GM13977 (cell line): ENCODE measurements at regions not wholly inside any gene's neighbourhood (a gene's known extent, or its start where the extent isn't known, plus 50 kb on each side); places are given as distances from the start of the nearest gene placed in this dataset.
"Not testable (repeated sequence)": the region's sequence is repeated elsewhere in the genome, so short reads cannot be mapped to it uniquely, and the experiment has no call there.

Experiments
- DNase-seq: peaks from one replicate; pipeline ENCODE4 v3.0.0; 2012; ENCODE audit warnings: low spot score
- in situ Hi-C: fragments of 300-500 bp; cut with MboI; formaldehyde crosslinking; loops from one replicate; pipeline ENCODE4 v1.12.0; 2022; ENCODE audit warnings: low sequenced_read_pairs, low pct_unique_long_range_greater_than_20kb, mixed read lengths, inconsistent platforms; ENCODE audit not compliant: unreplicated experiment
- TF ChIP-seq, protein P1 (sequence below): IDR thresholded peaks from 2 replicates; pipeline ENCODE4 v1.5.1; 2012; ENCODE audit warnings: mild to moderate bottlenecking, control low read depth; ENCODE audit not compliant: insufficient read depth; ENCODE audit errors: extremely low read depth, missing control alignments

DNA sequence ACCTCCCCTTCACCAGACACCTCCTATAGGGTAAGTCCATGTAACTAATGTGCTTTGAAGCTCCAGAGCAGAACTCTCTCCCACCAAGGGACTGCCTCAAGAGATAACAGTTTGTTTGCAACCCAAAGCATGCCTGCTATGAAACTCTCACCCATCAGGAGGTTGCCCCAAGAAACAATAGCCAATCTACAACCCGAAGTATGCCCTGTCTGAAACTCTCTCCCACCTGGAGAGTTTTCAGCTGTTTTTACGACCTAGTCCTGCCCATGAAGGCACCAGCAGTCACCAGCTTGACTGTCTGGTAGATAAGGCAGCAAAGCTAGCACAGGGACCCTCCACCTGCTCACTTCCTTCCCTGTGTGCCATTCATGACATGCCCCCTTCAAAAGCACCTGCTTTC lies 533.9 kb upstream of the CRIM1 start:
- in situ Hi-C loops = no loop called here

DNA sequence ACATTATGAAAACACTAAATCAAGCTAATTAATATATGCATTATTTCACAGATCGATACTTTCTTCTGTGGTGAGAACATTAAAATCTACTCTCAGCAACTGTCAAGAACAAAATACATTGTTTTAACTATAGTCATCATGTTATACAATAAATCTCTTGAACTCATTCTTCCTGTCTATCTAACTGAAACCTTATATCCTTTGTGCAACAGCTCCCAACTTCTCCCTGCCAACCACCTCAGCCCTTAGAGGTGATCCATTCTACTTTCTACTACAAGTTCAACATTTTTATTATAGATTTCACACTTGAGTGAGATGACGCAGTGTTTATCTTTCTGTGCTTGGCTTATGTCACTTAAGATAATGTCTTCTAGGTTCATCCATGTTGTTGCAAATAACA lies 535.2 kb upstream of the CRIM1 start:
- TF ChIP-seq, protein P1, sequence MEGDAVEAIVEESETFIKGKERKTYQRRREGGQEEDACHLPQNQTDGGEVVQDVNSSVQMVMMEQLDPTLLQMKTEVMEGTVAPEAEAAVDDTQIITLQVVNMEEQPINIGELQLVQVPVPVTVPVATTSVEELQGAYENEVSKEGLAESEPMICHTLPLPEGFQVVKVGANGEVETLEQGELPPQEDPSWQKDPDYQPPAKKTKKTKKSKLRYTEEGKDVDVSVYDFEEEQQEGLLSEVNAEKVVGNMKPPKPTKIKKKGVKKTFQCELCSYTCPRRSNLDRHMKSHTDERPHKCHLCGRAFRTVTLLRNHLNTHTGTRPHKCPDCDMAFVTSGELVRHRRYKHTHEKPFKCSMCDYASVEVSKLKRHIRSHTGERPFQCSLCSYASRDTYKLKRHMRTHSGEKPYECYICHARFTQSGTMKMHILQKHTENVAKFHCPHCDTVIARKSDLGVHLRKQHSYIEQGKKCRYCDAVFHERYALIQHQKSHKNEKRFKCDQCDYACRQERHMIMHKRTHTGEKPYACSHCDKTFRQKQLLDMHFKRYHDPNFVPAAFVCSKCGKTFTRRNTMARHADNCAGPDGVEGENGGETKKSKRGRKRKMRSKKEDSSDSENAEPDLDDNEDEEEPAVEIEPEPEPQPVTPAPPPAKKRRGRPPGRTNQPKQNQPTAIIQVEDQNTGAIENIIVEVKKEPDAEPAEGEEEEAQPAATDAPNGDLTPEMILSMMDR = no peak
- in situ Hi-C loops = no loop called here
- no peak for DNase-seq

More for the DNA sequence above, 533.9 kb upstream of the CRIM1 start:
- TF ChIP-seq, protein P1 = no peak
- no peak for DNase-seq

DNA sequence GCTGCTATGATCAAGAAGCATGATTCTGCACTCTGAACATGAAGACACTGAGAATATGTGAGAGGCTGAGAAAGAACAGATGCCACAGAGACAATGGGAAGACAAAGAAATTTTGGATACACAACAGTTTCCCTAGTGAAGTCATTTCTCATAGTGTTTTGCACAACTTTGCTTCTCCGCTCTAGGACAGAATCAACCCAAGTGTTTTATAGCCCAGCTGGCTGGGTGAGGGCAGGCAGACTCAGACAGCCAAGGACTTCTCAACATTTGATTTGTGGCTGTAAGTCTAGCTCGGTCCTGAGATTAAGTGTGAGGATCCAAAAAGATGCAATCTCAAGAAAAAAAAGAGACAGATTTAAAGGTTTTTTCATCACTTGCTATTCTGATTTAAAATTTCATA lies 536.5 kb upstream of the CRIM1 start:
- TF ChIP-seq, protein P1 = no peak
- no peak for DNase-seq
- in situ Hi-C loops = no loop called here

DNA sequence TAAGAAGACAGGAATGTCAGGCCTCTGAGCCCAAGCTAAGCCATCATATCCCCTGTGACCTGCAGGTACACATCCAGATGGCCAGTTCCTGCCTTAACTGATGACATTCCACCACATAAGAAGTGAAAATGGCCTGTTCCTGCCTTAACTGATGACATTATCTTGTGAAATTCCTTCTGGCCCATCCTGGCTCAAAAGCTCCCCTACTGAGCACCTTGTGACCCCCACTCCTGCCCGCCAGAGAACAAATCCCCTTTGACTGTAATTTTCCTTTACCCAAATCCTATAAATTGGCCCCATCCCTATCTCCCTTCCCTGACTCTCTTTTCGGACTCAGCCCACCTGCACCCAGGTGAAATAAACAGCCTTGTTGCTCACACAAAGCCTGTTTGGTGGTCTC lies 537.2 kb upstream of the CRIM1 start:
- in situ Hi-C loops, DNase-seq: not testable (repeated sequence)

DNA sequence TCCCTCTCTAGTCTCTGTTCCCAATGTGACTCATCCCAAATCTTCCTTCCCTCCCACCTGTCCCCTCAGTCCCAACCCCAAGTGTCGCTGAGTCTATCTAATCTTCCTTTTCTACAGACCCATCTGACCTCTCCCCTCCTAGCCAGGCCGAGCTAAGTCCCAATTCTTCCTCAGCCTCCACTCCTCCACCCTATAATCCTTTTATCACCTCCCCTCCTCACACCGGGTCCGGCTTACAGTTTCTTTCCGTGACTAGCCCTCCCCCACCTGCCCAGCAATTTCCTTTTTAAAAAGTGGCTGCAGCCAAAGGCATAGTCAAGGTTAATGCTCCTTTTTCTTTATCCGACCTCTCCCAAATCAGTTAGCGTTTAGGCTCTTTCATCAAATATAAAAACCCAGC lies 541.0 kb upstream of the CRIM1 start:
- DNase-seq, in situ Hi-C loops: not testable (repeated sequence)

DNA sequence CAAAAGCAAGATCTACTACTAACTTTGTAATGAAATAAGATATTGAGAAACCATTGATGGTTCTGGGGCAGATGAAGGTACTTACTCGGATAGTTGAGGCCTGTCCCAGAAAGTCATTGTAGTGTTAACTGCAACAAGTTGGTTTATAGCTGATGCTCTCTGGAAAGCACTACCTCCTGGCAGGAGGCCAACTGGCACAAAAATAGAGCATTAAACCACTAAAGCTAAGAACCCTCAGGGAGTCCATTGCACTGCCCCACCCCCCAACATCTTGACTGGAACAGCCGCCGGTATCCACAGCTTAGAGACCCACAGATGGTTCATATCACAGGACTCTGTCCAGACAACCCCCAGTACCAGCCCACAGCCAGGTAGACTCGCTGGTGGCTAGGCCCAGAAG lies 552.5 kb upstream of the CRIM1 start:
- TF ChIP-seq, protein P1 = no peak
- DNase-seq = no peak
- in situ Hi-C loops = no loop called here

GRCh38 chr2:35794796-35795450 lies 560.7 kb upstream of the CRIM1 start:
- in situ Hi-C loops = no loop called here
- DNase-seq = no peak
- TF ChIP-seq, protein P1 = no peak

DNA sequence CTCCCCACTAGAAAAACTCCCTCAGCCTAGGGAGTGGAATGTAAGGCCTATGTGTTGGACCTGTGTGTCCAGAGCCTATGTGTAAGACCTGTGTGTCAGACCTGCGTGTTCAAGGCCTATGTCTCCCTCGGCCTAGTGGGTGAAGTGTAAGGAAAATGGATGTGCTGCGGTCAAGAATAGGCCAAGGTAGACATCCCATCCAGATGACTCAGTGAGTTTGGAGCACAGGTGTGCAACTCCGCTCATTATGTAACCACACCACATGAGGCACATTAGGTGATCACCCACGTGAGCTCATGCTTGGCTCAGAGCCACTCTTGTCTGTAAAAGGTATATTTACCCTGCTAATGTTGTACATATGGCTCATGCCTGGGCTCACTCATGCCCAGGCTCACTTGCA lies 565.3 kb upstream of the CRIM1 start:
- no peak for DNase-seq
- TF ChIP-seq, protein P1 = no peak
- in situ Hi-C loops = no loop called here
